ENCODE measurements at regions not wholly inside any gene's neighbourhood (a gene's known extent, or its start where the extent isn't known, plus 50 kb on each side); places are given as distances from the start of the nearest gene placed in this dataset.

DNA sequence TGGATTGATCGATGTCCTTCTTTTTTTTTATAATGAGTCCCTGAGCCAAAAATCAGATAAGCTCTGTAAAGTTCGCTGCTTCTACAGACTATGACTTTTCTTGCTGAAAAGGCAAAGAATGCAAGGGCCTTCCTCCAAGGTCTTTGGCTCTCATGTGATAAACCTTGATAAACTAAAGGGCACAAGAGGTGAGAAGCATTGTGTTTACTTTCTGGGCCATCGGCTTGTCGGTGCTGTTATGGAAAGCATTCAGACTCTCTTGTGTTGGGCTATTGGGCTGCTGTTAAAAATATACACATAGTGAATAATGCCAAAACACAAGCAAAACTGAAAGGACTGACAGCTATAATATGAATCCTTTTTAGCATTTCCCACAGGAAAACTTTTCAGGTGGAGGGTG is 472.4 kb upstream of the SPHKAP start:
- no peak for DNase-seq (ENCODE audit: low spot score)

DNA sequence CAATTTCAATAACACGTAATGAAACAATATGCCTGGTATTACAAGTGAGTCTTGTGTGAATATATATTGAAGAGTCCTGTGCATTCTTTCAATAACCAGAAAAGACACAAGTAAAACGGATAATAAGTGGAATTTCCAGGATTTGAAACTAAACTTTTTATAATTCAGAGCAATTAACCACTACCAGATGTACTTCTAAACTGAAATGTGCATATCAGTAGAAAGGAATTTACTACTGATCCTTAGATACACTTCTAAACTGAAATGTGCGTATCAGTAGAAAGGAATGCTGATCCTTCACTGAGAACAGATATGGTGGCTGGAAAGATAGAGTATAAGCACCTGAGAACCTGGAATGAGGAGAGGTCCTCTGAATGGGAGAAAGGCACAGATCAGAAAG is 470.9 kb upstream of the SPHKAP start:
- DNase-seq (ENCODE audit: low spot score), result peak; percentile 25

DNA sequence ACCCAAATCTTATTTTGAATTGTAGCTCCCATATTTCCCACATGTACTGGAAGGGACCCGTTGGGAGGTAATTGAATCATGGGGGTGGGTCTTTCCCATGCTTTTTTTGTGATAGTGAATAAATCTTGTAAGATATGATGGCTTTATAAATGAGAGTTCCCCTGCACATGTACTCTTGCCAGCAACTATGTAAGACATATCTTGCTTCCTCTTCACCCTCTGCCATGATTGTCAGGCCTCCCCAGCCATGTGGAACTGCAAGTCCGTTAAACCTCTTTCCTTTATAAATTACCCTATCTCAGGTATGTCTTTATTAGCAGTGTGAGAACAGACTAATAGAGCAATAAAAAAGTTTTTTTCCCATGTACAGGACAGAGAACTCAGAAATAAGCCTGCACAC is 468.4 kb upstream of the SPHKAP start:
- DNase-seq (ENCODE audit: low spot score), result no peak

DNA sequence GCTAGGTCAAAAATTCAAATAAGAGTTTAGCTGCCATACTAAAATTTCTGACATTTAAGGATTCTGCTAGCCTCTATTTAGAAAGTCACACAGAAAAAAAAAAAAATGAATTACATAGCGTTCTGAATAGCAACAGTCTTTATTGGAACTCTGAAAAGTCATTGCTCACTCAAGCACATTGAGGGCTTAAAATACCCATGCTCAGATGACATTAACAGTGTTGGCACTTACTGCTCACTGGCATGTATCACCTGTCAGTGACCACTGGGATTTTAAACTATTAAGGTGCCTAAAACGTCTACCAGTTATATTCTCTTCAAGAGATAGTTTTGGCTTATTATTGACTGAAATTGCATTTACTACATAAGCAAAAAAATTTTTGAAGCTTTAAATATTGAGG is 468.0 kb upstream of the SPHKAP start:
- no peak for DNase-seq (ENCODE audit: low spot score)

DNA sequence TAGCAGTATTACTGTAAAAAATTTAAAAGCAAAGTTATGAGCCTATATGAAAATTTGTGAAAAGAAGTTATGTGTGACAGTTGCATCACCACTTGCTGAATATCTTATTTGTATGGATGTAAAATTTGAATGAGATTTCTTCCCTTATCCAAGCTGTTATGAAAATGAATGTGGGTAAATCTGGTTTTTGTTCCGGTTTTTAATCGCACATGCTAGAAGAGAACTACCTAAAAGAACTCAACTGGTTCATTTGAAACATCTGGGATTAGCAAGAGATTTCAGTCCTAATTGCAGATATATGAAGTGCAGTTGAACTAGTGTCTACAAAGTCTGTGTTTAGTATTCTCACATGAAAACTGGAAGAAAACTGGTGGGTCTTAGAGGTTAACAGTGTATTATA is 467.1 kb upstream of the SPHKAP start:
- no peak for DNase-seq (ENCODE audit: low spot score)

DNA sequence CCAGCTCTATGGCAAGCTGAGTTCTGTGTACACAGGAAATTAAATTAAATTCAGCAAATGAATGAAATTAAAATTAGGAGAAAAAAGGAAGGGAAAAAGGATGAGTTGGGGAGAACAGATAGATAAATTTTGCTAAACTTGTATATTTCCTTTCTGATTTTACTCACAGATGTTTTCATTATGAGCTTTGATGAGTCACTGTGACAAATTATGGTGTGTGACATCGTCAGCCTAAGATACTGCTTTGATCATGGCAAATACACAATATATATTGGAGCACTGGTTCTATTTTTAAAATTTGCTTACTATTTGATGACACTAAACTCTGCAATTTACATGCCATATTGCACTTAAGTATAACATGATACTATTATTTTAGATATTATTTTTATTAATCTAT is 464.6 kb upstream of the SPHKAP start:
- DNase-seq (ENCODE audit: low spot score), result peak; percentile 10

DNA sequence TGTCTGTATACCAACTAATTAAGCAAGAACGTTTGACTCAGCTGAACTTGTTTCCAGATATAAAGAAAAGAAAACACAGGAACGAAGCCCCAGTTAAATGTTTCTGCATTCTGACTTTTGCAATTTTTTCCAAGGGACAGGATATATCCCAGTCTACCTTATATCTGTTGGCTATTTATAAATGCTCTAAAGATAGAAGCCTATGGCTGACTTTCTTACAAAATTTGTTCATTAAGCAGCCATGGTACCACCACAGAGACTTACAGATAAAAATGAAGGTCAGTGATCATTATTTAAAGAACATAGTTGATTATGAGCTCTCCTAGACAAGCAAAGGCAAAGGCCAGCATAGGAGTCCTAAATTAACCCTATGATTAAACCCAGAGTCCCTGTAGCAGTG is 462.7 kb upstream of the SPHKAP start:
- DNase-seq (ENCODE audit: low spot score), result no peak

DNA sequence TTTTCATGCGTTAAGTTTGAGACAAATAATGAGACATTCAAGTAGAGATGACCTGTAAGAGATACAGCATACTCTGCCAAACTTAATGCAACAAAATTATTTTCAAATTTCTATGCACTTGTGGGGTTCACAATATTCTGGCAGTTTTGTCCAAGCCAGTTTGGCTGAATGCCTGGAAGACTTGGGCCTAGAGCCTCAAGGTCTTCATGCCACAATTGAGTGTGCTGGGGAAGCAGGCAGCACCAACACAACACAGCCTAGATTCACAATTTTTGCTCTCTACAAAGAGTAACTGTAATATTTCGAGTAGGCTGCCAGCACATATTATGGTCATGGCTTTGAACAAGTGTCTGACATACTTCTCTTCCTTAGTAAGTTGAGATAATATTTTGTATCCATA is 461.4 kb upstream of the SPHKAP start:
- DNase-seq (ENCODE audit: low spot score), result no peak

DNA sequence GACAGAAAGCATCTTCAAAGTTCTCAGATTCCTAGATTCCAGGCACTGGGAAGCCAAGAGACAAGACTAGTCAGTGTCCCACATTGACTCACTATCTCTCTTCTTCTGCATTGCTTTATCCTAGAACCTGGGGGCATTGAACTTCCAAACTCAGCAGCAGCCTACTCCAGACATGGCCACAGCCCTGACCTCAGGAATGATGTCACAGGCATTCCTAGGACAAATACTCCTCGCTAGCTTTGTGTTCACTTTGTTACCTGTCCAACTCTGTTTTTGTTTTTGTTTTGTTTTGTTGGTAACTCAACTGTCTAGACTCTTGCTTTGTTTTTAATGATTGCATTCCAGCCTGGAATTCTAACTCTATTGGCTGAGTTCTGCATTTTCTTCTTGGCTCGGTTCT is 449.3 kb upstream of the SPHKAP start:
- DNase-seq (ENCODE audit: low spot score), result no peak

DNA sequence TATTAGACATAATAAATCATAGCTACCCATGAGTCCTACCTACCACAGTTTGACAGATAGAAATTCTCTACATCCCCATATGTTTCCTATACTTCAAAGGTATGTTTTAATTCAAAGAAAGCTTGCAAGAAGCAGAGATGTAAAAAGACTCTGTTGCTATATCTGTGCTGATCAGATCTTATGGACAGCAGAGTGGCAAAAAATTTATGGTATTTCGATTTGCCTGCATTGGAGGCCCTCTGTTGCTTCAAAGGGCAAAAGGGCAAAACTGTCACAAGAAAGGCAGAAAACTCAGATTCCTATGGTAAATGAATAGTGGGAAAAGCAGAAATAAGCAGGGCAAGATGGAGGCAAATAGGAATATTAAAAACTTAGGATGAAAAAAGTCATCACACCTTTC is 447.8 kb upstream of the SPHKAP start:
- DNase-seq (ENCODE audit: low spot score), result no peak

DNA sequence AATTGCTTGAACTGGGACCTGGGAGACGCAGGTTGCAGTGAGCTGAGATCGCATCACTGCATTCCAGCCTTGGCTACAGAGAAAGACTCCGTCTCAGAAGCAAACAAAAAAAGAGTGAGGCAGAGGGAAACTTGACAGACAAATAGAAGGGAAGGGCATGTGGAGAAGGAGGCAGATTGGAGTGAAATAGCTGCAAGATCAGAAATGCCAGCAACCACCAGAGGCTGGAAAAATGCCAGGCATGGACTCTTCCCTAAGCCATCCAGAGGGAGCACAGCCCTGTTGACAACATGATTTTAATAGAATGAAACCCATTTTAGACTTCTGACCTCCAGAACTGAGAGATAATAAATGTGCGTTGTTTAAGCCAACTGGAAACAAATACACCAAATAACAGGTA is 447.2 kb upstream of the SPHKAP start:
- no peak for DNase-seq (ENCODE audit: low spot score)

DNA sequence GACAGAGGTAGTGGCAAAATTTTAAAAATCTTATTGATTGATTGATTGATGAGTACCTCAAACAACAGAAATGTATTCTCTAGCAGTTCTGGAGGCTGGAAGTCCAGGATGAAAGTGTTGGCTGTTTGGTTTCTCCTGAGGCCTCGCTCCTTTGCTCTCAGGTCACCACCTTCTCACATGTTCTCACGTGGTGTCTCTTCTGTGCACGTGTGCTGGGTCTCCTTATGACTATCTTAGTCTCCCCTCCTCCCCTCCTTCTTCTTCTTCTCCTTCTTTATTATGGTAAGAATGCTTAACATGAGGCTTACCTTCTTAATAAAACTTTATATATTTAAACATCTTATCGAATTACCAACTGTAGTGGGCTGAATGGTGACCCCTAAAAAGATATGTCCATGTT is 446.0 kb upstream of the SPHKAP start:
- DNase-seq (ENCODE audit: low spot score), result no peak

DNA sequence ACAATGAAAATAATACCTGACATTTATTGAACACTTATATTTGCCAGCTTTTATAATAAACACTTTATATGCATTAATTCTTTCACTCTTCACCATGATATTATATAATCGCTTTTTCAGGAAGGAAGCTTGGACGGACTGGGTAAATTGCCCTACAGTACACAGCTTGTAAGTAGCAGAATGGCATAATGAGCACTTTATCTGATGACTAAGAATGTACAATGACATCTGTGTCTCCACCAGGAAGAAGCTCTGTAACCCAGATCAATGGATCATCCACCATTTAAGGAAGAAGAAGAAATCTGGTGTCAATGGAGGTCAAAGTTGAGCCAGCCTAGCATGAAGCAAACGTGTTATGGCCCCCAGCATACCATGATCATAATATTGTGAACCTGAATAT is 444.0 kb upstream of the SPHKAP start:
- no peak for DNase-seq (ENCODE audit: low spot score)

DNA sequence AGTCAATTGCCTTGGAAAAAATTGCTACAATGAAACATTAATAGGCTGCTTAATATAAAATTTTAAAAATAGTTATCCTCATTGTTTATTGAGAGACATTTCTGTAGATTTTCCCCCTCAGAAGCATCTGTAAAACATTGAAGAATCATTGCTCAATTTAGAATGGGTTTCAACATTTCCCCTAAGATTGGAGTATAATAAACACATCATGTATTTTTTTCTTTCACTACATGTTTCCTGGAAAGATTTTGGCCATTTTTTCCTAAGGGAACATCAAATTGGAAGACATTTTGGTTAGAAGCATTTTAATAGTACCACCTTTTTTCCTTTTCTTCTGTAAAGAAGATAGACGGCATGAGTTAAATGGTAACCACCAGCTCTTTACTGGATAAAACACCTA is 443.2 kb upstream of the SPHKAP start:
- DNase-seq (ENCODE audit: low spot score), result no peak

DNA sequence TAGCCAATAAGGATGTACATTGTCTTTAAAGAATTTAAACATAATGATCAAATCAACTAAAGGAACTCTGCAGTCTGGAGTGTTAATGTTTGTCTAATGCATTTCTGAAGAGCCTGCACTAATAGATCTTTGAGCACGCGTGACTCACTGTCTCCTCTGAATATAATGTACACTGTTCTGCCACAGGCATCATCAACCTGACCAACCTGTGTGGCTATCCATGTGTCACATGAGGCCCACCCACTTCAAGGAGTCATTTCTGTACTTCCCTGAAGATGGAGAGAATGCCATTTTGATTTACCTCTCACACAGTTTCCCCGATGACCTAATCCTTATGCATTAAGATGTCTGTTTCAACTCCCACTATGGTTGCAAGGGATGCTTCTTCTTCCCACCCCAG is 434.0 kb upstream of the SPHKAP start:
- no peak for DNase-seq (ENCODE audit: low spot score)

DNA sequence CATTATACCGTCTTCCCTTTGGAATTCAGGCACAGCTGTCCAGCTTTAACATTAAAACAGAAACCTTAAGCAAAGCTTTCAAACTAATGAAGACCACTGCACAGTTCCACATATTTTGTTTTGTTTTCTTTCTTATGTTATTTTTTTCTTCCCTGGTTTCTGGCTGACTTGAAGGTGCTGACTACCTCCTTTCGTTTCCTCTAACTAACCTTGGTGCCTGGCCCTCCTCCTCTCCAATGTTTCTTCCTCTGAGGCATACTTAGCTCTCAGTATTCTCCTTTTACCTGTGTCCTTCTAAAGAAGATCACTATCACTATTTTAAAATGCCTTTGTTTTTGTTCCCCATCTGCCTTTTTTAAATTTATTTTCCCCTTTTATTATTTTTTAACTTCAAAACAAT is 433.3 kb upstream of the SPHKAP start:
- no peak for DNase-seq (ENCODE audit: low spot score)

DNA sequence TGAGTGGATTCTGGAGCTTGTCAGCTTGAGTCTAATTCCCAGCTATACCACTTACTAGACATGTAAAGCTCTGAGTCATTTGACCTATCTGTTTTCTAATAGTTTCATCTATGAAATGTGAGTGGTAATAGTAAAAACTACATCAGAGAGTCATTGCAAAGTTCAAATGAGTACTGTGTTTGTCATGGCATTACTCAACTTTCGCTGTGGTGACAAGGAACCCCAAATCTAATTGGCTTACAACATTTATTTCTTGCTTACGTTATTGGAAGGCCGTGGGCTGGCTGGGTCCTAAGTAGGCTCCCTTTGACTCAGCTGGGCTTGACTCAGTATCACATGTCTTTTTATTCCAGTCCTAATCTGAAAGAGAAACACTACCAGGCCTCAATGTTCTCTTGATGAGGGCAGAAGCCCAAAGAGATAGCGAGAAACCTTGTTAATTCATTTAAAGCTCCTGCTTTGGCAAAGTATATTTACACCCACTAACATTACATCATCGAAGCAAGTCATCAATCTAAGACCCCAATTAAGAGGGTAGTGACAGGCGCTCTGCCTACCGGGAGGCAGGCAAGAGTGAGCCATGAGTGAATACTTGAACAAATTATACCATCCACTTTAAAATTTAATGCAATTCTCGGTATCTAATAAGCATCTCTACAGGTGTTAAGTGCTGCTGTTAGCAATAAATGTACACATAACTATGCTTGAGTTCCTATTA is 431.8 kb upstream of the SPHKAP start:
- DNase-seq (ENCODE audit: low spot score), result peak; percentile 50

DNA sequence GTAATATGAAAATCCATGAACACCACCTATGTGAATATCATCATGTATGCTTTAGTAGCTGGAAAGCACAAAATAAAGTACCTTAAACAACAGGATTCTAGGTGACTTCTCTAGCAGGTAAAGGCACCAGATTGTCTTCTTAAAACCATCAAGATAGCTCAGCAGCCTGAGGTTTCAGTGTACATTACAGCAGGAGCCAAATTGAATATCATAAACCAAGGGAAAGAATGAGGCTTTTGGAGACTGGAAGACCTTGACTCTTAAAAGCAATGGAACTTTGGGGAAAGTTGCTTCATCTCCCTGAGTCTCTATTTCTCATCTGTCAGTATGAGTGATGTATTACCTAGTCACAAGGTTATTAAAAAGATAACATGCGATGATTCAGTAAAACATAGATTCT is 429.7 kb upstream of the SPHKAP start:
- no peak for DNase-seq (ENCODE audit: low spot score)

DNA sequence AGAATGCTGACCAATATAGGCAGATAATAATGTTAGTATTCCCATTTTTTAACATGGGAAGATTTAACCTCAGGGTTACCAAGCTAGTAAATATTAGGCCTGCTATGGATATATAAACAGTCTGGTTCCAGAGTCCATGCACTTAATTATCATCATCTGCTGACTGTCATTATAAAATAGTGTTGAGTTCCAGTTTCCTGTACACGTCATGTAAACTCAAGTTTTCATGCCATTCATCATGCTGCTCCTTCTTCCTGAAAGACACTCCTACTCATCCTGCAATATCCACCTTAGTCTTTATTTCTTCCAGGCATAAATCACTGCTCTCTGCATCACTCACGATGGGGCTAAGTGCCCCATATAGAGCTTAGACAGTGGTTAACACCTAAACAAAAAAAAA is 420.8 kb upstream of the SPHKAP start:
- no peak for DNase-seq (ENCODE audit: low spot score)

DNA sequence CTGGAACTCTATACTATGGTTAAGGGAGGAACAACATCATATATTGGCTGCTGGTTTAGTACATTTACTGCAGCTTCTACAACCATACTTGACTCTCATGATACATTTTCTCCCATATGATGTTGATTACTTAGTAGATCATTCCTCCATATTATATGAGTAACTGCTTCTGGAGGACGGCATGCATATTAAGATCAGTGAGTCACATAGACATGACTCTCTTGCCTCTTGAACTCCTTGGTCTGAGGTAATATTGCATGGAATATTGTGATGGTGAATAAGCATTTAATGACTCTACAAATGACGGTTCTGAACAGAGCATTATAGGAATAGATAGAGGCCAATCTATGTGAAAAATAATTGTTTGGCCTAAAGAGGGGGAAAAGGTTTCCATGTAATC is 418.8 kb upstream of the SPHKAP start:
- peak; percentile 70 for DNase-seq (ENCODE audit: low spot score)

DNA sequence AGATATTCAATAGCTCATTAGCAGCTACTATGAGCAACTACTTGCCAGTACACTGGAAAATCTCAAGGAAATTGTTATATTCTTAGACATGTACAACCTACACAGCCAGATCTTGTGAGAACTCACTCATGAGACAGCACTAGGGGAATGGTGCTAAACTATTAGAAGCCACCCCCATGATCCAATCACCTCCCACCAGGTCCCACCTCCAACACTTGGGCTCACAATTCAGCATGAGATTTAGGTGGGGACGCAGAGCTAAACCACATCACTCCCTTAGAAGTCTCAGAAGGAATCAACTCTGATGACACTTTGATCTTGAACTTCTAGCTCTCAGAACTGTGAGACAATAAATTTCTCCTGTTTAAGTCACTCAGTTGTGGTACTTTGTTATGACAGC is 418.3 kb upstream of the SPHKAP start:
- no peak for DNase-seq (ENCODE audit: low spot score)

DNA sequence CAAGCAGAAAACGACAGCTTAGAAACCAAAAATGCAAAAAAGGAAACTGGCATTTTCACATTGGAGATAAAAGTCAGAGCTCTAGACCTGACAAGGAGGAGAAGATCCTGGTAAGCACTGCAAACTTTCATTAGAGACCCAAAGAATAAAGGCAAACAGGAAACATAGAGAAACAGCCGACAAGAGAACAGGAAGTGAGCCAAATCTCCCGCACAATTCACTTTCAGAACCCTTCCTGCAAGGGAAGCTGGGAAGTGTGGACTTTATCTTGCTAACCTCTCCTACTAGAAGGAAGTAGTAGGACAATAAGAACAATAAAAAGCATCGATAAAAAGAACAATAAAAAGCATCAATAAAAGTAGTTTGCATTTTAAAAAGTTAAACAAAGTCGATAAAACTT is 417.8 kb upstream of the SPHKAP start:
- DNase-seq (ENCODE audit: low spot score), result no peak

DNA sequence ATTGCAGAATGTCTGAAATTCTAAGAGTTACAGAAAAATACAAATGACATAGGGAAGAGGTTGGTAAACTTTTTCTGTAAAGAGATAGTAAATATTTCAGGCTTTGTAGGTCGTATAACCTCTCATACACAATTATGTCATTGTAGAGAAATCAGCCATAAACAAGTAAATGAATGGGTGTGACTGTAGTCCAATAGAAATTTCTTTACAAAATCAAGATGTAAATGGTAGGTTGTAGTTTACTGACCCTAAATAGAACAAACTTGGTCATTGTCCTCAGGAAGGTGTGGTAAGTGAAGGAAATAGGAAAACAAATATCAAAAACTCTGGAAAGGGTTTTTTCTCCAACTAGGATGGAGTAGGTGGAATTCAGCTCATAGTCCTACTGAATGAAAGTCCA is 415.5 kb upstream of the SPHKAP start:
- no peak for DNase-seq (ENCODE audit: low spot score)

DNA sequence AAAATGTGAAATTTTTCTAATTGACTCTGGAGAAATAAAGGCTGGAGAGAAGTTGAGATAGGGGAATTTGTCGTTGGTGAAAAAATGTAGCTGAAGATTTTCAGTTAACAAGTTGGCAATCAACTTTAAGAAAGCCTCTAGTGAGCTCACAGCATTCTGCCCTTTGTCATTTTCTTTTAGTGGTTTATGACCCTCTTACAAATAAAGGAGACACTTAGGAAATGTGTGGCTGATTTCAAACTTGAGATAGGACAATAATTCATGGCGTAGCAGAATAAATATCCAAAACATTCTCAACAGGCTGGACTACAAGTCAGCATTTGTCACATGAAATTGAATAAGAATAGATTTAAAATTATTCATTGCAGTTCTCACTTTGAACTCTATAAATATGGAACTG is 412.5 kb upstream of the SPHKAP start:
- DNase-seq (ENCODE audit: low spot score), result no peak

DNA sequence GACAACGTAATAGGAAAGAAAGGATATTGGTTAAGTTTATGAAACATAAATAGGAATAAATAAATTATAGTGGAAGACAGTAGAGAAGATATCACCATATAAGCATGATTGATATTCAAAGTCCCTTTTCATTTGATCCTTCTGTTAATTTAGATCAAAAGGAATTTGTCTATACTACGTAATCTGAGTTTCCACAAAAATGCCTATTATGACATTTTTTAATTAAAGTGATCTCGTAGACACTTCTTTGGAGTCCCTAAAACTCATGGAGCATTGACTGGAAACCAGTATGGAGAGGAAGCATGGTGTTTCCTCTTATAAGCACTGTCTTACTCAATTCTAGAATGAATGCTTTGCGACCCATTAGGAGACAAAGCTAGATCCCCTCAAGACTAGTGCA is 411.4 kb upstream of the SPHKAP start:
- no peak for DNase-seq (ENCODE audit: low spot score)
